SK-N-MC (cell line): ENCODE measurements at regions not wholly inside any gene's neighbourhood (a gene's known extent, or its start where the extent isn't known, plus 50 kb on each side); places are given as distances from the start of the nearest gene placed in this dataset.

Source experiments
- DNase-seq: peaks from one replicate; pipeline ENCODE4 v3.0.0-alpha.2; 2011; ENCODE audit warnings: low read depth, low spot score
- H3K27ac ChIP-seq: fragments of 200-600 bp; sonication (generic); 2 replicates; pipeline ENCODE4 v1.5.1; 2016; ENCODE audit warnings: mixed run types
- H3K36me3 ChIP-seq: fragments of 200-600 bp; sonication (generic); 2 replicates; pipeline ENCODE4 v1.6.1; 2017; ENCODE audit warnings: antibody characterized with exemption, low read length, mixed read lengths; ENCODE audit not compliant: insufficient read depth
- H3K4me3 ChIP-seq: fragments of 200-600 bp; sonication (generic); 2 replicates; pipeline ENCODE4 v1.5.1; 2016
- H3K9ac ChIP-seq: fragments of 200-600 bp; sonication (generic); 2 replicates; pipeline ENCODE4 v1.8.0; 2017; ENCODE audit warnings: mixed run types, mixed read lengths; ENCODE audit not compliant: insufficient read length
- H3K9me3 ChIP-seq: fragments of 200-600 bp; sonication (generic); 2 replicates; pipeline ENCODE4 v1.6.1; 2017; ENCODE audit warnings: low read depth, mild to moderate bottlenecking, antibody characterized with exemption, low read length, moderate library complexity, mixed read lengths
- EZH2 ChIP-seq: fragments of 200-600 bp; sonication (generic); IDR thresholded peaks from one replicate; pipeline ENCODE4 v1.6.1; 2017; ENCODE audit warnings: antibody characterized with exemption
- FOXP2 ChIP-seq: optimal IDR thresholded peaks from 2 replicates; pipeline ENCODE3; 2011; ENCODE audit warnings: mild to moderate bottlenecking, moderate library complexity; ENCODE audit not compliant: insufficient read depth; ENCODE audit errors: extremely low read length, control extremely low read depth
- POLR2AphosphoS5 ChIP-seq: IDR thresholded peaks from 2 replicates; pipeline ENCODE4 v1.6.1; 2012; ENCODE audit warnings: mild to moderate bottlenecking, low read depth, low read length, borderline replicate concordance

- H3K9me3 ChIP-seq, result peaks cover 6% of the 10 kb centered on the region; the same call in 1 of the 2 replicates
- TF ChIP-seq FOXP2 (no peak), EZH2 (no peak), POLR2AphosphoS5 (no peak)
- H3K27ac ChIP-seq, result no peak overlapping the region
- no peak overlapping the region for H3K4me3 ChIP-seq
- no peak overlapping the region for H3K9ac ChIP-seq
- no peak for DNase-seq
- no peaks in the 10 kb centered on the region for H3K36me3 ChIP-seq
These were observed 105.9 kb upstream of the HS6ST1 start for GRCh38 chr2:128424406-128425171.

GRCh38 chr2:128425216-128425615 is 106.5 kb upstream of the HS6ST1 start:
- TF ChIP-seq POLR2AphosphoS5 (no peak), FOXP2 (no peak), EZH2 (no peak)
- no peak overlapping the region for H3K9ac ChIP-seq
- H3K9me3 ChIP-seq, result peaks cover 9% of the 10 kb centered on the region; the same call in 1 of the 2 replicates
- H3K36me3 ChIP-seq, result no peaks in the 10 kb centered on the region
- no peak overlapping the region for H3K4me3 ChIP-seq
- no peak overlapping the region for H3K27ac ChIP-seq
- no peak for DNase-seq

- H3K9me3 ChIP-seq, result peaks cover 9% of the 10 kb centered on the region; the same call in 1 of the 2 replicates
- TF ChIP-seq POLR2AphosphoS5 (no peak), EZH2 (no peak), FOXP2 (no peak)
- no peaks in the 10 kb centered on the region for H3K36me3 ChIP-seq
- no peak overlapping the region for H3K27ac ChIP-seq
- H3K4me3 ChIP-seq, result no peak overlapping the region
- no peak overlapping the region for H3K9ac ChIP-seq
- DNase-seq, result no peak
These were observed 107.3 kb upstream of the HS6ST1 start for GRCh38 chr2:128425731-128426620.

- no peak for DNase-seq
- TF ChIP-seq EZH2 (no peak), FOXP2 (no peak), POLR2AphosphoS5 (no peak)
- H3K36me3 ChIP-seq, result no peaks in the 10 kb centered on the region
- no peak overlapping the region for H3K4me3 ChIP-seq
- no peak overlapping the region for H3K9ac ChIP-seq
- H3K27ac ChIP-seq, result no peak overlapping the region
- peaks cover 9% of the 10 kb centered on the region; the same call in 1 of the 2 replicates for H3K9me3 ChIP-seq
These were observed 108.7 kb upstream of the HS6ST1 start for GRCh38 chr2:128427413-128427755.

- Histone ChIP-seq H3K27ac (no peak overlapping the region), H3K36me3 (no peaks in the 10 kb centered on the region), H3K9me3 (peaks cover 9% of the 10 kb centered on the region; the same call in 1 of the 2 replicates), H3K9ac (no peak overlapping the region), H3K4me3 (no peak overlapping the region)
- no peak for TF ChIP-seq POLR2AphosphoS5
- no peak for TF ChIP-seq EZH2
- no peak for TF ChIP-seq FOXP2
- DNase-seq, result no peak
These were observed 109.7 kb upstream of the HS6ST1 start for GRCh38 chr2:128428415-128428814.

GRCh38 chr2:128432423-128432822 is 113.8 kb upstream of the HS6ST1 start:
- H3K4me3 ChIP-seq, result no peak overlapping the region
- TF ChIP-seq POLR2AphosphoS5, result no peak
- TF ChIP-seq FOXP2, result no peak
- TF ChIP-seq EZH2, result no peak
- DNase-seq, result no peak
- no peaks in the 10 kb centered on the region for H3K36me3 ChIP-seq
- H3K27ac ChIP-seq, result no peak overlapping the region
- peaks cover 9% of the 10 kb centered on the region; the same call in 1 of the 2 replicates for H3K9me3 ChIP-seq
- no peak overlapping the region for H3K9ac ChIP-seq

- Histone ChIP-seq H3K9me3 (peaks cover 9% of the 10 kb centered on the region; the same call in 1 of the 2 replicates), H3K4me3 (no peak overlapping the region), H3K27ac (no peak overlapping the region), H3K36me3 (no peaks in the 10 kb centered on the region), H3K9ac (no peak overlapping the region)
- no peak for DNase-seq
- TF ChIP-seq FOXP2 (no peak), POLR2AphosphoS5 (no peak), EZH2 (no peak)
These were observed 115.4 kb upstream of the HS6ST1 start for GRCh38 chr2:128433911-128434550.
